GM10847 (cell line): ENCODE measurements at regions not wholly inside any gene's neighbourhood (a gene's known extent, or its start where the extent isn't known, plus 50 kb on each side); places are given as distances from the start of the nearest gene placed in this dataset.

Experiments used
- POLR2A ChIP-seq: IDR thresholded peaks from 2 replicates; pipeline ENCODE4 v1.6.1; 2011; ENCODE audit not compliant: insufficient read length; ENCODE audit errors: extremely low read depth

DNA sequence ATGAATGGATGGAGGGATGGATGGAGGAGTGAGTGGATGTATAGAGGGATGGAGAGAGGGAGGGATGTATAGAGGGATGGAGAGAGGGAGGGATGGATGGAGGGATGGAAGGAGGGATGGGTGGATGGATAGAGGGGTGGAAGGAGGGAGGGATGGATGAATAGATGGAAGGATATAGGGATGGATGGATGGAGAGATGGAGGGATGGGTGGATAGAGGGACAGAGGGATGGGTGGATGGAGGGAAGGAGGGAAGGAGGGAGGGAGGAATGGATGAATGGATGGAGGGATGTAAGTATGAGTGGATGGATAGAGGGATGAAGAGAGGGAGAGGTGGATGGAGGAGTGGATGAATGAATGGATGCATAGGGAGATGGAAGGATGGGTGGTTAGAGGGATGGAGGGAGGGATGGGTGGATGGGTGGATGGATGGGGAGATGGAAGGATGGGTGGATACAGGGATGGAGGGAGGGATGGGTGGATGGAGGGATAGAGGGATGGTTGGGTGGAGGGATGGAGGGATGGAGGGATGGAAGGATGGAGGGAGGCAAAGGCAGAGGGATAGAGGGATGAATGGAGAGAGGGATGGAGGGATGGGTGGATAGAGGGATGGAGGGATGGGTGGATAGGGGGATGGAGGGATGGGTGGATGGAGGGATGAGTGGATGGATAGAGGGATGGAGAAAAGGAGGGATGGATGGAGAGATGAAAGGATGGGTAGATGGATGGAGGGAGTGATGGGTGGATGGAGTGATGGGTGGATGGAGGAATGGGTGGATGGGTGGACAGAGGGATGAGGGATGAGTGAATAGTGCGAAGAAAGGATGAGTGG, 313.8 kb downstream of the UACA start:
- no peak for TF ChIP-seq POLR2A

DNA sequence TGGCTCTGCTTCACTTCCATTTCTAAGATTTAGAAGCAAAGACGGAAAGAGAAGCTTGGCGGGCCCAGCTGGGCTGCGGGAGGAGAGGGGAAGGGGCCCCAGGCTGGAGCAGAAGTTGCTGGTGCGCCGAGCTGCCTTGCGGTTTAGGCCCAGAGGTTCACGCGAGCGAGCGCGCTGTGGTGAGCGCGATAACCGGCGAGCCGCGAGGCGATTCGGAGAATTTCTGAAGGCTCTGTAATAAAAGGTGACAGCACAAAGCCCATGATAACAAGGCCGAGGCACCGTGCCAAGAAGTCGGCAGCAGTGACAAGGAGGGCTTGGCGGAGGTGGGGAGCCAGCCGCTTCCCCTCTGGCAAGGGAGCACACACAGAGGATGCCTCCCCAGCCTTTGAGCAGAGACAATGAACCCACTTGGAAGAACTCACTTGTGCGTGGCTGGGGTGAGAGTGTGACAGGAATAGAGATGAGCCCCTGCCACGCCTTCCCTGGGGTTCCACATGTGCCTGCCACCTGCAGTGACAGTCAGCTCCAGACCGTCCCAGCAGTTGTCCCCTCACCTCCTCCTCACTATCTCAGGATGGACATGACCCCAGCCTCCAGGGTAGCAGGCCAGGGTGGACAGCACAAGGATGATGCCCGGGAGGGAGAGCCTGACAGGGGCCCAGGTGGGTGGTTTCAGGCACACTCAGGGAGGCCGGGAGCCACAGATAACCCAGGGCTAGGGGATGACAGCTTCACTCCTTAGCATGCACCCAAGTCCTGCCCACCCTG, 315.2 kb downstream of the UACA start:
- TF ChIP-seq POLR2A = no peak

DNA sequence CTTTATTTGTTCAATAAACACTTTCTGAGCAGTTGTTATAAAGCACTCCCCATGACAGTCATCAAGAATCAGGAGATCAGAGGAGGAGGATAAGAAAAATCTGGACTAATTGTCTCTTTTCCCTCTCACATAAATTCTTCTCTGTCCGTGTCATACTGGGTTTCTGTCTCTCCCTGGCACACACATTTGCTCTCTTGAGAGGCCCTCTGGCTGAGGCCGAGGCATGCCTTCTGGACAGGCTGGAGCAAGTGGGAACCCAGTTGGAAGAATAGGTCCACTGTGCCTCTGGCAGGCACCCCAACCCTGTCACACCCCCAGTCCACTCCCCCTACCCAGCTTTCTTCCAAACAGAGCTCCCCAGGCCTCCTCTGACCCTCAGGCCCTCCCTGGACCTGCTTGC, 315.8 kb downstream of the UACA start:
- TF ChIP-seq POLR2A = no peak

DNA sequence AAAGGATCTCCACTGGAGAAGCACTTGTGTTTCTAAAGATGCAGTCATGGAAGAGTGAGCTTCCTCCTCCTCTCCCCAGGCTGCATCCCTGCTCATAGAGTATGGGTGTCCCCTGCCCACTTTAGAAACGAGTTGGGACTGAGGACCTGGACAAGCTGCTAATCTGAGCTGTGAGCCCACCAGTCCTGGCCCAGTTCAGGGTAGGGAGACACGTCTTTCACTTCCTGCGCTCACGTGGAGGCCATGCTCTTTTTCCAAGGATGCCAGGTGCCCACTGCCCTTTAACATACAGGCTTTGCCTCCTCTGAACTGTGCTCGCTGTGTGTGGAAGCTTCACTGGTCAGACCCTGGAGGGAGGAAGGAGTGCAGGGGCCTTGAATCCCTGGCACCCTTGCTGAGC, 316.3 kb downstream of the UACA start:
- TF ChIP-seq POLR2A = no peak

DNA sequence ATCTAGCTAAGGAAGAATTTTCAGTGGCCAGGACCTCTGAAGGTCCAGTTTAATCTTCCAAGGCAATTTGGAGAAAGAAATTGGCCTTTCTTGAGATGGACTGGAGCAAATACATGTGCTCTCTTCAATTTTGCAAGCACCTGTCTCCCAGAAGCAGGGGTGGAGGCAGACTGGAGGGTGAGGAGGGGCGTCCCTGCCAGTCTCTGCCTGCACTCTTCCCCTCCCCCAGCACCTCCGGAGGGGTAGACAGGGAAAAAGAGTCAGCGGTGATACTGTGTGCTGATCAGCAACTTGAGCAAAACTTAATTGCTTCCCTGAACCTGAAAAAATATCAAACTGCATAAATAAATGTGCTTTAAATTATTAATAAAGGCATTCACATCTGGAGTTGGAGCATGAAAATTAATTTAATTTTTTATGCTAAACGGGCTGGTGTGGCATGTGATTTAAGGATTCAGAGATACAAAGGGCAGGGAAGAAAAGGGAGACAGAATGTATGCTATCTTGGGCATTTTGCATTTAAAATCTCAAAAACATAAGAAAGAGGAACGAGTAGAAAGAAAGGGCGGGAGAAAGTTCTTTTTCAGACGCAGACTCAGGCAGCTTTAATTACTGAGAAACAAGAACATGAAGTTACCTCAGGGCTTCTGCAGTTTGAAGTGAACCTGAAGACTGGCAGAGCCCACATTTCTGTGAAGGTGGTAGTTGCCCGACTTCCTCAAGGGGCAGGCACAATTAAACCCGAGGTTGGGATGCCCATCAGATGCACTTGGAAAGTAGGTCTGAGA, 319.7 kb downstream of the UACA start:
- TF ChIP-seq POLR2A = no peak

DNA sequence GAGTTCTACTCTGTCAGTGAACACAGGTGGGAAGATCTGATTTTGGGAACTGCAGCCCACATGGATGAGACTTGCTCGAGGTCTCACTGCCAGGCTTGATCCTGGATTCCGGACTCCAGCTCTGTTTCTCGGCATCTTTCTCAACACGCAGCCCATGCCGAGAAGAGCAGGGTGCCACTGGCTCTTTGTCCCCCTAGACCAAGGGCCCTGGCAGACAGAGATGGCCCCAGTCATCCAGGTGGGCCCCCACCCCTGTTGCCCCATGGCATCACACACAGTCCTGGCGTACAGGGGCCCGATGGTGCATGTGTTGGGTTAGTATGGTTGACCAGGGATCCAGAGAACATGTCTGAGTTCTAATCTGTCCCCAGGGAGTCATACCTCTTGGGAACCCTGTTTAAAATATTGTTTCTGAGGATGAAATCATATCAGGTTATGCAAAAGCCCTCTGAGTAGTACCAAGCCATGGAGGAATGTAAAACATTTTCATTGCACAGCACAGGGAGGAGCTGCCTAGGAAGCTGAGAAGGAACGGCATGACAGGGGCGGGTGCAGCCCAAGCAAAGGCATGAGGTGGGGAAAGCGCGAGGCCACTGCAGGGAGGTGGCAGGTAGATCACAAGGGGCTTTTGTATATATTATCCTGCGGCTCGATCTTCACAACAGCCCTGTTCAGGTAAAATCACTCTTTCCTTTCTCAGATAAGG, 320.6 kb downstream of the UACA start:
- TF ChIP-seq POLR2A = no peak

DNA sequence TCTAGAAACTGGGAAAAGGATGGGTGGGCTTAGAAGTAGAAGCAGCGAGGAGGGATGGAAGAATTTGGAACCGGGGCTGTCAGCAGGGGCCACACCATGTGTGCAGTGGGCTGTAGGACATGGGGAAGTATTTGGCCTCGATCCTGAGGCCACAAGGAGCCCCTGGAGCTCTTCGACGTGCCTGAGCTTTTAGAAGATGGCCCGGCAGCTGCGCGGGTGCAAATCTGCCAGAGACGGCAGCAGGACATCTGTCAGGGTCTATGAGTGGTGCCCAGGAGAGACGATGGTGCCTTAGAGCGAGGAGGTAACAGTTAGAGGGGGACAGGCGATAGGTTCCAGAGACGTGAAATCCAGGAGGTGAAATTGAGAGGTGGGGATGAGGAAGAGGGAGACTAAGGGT, 321.1 kb downstream of the UACA start:
- TF ChIP-seq POLR2A = no peak

DNA sequence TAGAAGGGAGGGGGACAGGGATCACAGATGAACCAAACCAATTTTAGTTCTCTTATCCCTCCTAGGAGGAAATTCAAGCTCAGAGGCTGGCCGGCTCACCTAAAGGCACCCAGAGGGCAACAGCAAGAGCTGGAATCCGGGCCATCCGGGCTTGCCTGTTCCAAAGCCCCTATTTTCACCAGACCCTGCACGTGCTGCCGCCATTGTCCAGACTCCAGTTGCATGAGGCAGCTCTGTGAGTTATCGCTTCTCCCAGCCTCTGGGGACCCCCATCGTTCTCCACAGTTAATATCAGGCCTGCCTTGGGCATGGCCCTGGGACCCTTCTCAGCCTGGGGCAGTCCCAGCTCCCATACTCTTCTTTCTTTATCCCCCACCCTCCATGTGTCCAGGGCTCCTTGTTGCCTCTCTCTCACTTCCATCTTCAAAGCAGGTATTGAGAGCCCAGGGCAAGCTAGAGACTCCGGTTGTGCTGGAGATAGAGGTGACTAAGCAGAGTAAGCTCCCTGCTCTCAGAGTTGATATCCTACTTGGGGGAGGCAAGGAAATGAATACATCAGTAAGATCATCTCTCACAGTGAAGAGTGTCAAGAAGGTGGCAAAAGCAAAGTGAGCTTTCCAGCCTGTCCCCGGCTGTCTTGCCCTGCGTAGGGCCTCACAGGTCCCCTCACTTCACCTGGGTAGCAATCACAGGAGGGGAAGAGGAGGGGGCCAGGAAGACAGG, 322.8 kb downstream of the UACA start:
- TF ChIP-seq POLR2A = no peak

DNA sequence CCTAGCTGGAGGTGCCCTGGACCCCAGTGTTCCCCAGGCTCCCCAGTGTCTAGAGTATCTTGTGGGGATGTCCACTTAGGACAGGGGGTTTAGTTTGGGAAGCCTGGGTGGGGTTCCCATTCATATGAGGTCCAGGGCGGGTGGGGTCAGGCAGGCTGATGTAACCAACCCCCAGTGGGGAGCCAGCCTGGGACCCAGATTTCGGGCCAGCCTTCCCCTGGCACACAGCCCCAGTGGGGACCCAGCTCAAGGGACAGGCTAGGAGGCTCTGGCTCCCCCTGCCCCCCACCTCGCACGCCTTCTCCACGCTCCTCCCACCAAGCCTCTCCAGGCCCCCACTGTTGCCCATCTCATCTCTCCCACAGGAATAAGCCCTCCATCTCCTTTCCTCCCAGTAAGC, 323.5 kb downstream of the UACA start:
- no peak for TF ChIP-seq POLR2A

DNA sequence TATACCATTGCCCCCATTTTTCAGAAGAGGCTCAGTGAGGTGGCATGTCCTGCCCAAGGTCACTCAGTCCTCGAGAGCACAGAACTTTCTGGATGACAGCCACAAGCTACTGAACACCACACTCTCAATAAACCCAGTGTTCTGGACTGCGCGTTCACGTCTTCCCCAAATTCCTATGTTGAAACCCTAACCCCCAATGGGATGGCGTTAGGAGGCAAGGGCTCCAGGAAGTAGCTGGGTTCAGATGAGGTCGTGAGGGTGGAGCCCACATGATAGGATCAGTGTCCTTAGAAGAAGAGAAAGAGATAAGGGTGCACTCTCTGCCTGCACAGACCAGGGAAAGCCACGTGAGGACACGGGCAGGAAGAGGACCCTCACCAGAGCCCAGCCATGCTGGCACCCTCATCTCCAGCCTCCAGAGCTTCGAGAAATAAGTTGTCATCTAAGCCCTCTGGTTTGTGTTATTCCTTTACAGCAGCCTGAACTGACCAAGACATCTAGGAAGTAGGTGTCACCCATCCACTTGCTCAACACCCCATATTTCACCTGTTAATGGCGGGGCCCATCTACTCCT, 324.0 kb downstream of the UACA start:
- no peak for TF ChIP-seq POLR2A

DNA sequence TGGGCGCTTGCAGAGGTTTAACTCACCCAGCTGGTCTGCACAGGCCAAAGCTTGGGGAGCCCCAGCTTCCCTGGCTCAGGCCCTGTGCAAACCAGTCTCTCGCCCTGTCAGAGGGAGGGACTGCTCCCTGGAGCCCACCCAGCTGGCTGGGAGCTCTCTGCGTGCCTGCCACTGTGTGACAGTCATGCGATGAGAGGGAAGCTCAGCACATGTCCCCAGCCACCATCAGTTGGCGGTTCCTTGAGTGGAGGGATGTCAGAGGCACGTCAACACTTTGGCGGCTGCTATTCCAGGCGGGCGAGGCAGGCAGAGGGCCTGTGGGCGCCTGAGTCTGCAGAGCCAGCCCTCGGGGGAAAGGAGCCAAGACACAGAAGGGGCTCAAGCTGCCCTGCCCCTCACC, 324.6 kb downstream of the UACA start:
- no peak for TF ChIP-seq POLR2A

DNA sequence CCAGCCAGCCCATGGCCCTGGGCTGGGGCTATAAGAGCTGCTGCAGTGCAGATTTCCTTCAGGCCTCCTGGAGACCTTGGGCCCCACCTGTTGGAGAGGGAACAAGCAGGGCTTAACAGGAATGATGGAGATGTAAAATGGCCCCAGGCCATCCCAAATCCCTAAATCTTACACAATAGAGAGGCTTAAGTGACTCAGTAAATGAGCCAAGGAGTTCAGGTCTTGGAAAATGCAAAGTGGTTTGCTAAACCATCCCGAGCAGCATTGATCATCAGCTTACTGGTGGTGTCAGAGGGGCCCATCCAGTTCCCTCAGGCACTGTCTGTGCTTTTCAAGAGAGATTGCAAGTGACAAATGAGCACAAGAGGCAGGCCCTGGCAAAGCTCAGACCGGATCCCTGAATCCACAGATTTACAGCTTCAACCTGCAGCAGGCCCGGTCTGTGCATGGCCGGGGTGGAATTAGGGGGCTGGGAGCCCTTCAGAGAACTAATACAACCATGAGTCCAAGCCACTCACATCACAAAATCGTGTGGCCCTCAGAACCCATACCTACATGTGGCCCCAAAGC, 325.4 kb downstream of the UACA start:
- no peak for TF ChIP-seq POLR2A

DNA sequence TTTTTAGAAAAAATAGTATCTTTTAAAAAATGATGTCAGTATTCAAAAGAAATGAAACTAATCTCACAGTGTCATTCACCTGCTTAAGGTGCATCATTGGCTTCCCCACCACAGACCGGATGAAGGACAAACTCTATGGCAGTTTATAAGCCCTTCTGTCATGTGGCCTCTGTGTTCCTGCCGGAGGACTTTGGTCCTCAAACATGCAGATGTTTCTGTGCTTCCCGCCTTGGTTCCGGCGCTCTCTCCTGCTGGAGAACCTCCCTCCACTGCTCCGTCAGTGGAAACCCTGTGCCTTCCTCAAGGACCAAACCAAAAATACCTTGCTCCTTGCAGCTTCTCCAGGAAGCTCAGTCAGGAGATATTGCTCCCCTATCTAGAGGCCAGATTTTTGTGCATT, 326.3 kb downstream of the UACA start:
- TF ChIP-seq POLR2A = no peak

DNA sequence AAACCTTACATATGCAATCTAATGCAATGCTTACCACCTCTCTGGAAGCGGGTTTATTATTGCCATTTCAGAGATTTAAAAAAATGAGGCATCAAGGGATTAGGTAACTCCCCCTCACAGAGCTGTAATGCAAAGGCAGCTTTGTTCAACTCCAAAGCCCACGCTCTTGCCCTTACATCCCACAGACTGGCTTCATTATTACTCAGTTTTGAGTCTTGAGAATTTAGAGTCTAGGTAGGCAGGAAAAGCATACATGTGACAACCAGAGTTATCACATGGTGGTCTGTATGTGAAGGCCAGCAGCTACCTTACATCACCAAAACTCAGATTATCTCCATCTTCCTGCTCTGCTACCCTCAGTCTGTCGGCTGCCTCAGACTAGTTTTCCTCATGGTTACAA, 326.9 kb downstream of the UACA start:
- TF ChIP-seq POLR2A = no peak

DNA sequence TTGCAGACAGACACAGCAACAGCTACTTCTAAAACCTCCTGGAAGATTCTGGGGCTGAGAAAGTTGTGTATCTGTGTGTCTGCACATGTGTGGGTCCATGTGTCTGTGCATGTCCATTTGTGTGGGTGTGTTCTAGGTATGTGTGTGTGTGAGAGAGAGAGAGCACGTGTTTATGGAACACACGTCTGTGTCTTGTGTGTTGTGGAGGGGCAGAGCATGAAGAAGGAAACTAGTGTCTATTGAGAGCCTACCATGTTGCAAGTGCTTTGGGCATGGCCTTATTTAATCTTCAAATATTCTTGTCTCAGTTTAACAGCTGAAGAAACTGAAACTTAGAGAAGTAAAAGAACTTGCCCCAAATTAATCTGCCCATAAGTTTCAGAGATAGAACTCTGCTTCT, 327.5 kb downstream of the UACA start:
- no peak for TF ChIP-seq POLR2A
